ENCODE measurements at regions not wholly inside any gene's neighbourhood (a gene's known extent, or its start where the extent isn't known, plus 50 kb on each side); places are given as distances from the start of the nearest gene placed in this dataset.
"Not testable (repeated sequence)": the region's sequence is repeated elsewhere in the genome, so short reads cannot be mapped to it uniquely, and the experiment has no call there.

- Mint-ChIP-seq H3K9me3 (ENCODE audit: low read depth) (peaks cover 16% of the 10 kb centered on the region), H3K4me1 (no peaks in the 10 kb centered on the region), H3K27ac (no peak overlapping the region), H3K4me3 (no peak overlapping the region), H3K27me3 (no peaks in the 10 kb centered on the region), H3K36me3 (no peaks in the 10 kb centered on the region)
- ATAC-seq (no peak), DNase-seq (no peak)
- CTCF ChIA-PET = no interaction called here
Measured at GRCh38 chr14:28356819-28357218, 409.8 kb upstream of the FOXG1 start.

- CTCF ChIA-PET = no interaction called here
- no peaks in the 10 kb centered on the region for H3K27me3 Mint-ChIP-seq
- no peak for ATAC-seq
Measured at GRCh38 chr14:28361486-28361885, 405.1 kb upstream of the FOXG1 start.

GRCh38 chr14:28365510-28365909 is 401.1 kb upstream of the FOXG1 start:
- no peak overlapping the region for H3K4me3 Mint-ChIP-seq
- DNase-seq (no peak), ATAC-seq (no peak)
- CTCF ChIA-PET = no interaction called here
- H3K27me3 Mint-ChIP-seq = no peaks in the 10 kb centered on the region
- H3K4me1 Mint-ChIP-seq = no peaks in the 10 kb centered on the region
- H3K9me3 Mint-ChIP-seq (ENCODE audit: low read depth) = peaks cover 19% of the 10 kb centered on the region
- H3K36me3 Mint-ChIP-seq = no peaks in the 10 kb centered on the region
- no peak overlapping the region for H3K27ac Mint-ChIP-seq

More at GRCh38 chr14:28361486-28361885, 405.1 kb upstream of the FOXG1 start:
- Mint-ChIP-seq H3K4me1 (no peaks in the 10 kb centered on the region), H3K27ac (no peak overlapping the region), H3K4me3 (no peak overlapping the region), H3K36me3 (no peaks in the 10 kb centered on the region), H3K9me3 (ENCODE audit: low read depth) (peaks cover 15% of the 10 kb centered on the region)
- DNase-seq = no peak

- CTCF ChIA-PET = no interaction called here
- ATAC-seq = no peak
- Mint-ChIP-seq H3K9me3 (ENCODE audit: low read depth) (peaks cover 6% of the 10 kb centered on the region), H3K27me3 (no peaks in the 10 kb centered on the region), H3K27ac (no peak overlapping the region), H3K4me3 (no peak overlapping the region), H3K4me1 (no peaks in the 10 kb centered on the region), H3K36me3 (no peaks in the 10 kb centered on the region)
- no peak for DNase-seq
Measured at GRCh38 chr14:28373721-28374120, 392.9 kb upstream of the FOXG1 start.

GRCh38 chr14:28375295-28375694 is 391.3 kb upstream of the FOXG1 start:
- Mint-ChIP-seq H3K9me3 (ENCODE audit: low read depth) (peaks cover 4% of the 10 kb centered on the region), H3K27ac (no peak overlapping the region), H3K36me3 (no peaks in the 10 kb centered on the region), H3K4me3 (no peak overlapping the region), H3K27me3 (no peaks in the 10 kb centered on the region), H3K4me1 (no peaks in the 10 kb centered on the region)
- DNase-seq = no peak
- no peak for ATAC-seq
- CTCF ChIA-PET = no interaction called here

- H3K4me1 Mint-ChIP-seq = no peaks in the 10 kb centered on the region
- no peaks in the 10 kb centered on the region for H3K9me3 Mint-ChIP-seq (ENCODE audit: low read depth)
- H3K27ac Mint-ChIP-seq = no peak overlapping the region
- H3K4me3 Mint-ChIP-seq = no peak overlapping the region
- CTCF ChIA-PET = no interaction called here
- DNase-seq (no peak), ATAC-seq (no peak)
- H3K27me3 Mint-ChIP-seq = no peaks in the 10 kb centered on the region
- H3K36me3 Mint-ChIP-seq = no peaks in the 10 kb centered on the region
Measured at GRCh38 chr14:28381656-28382055, 384.9 kb upstream of the FOXG1 start.

- no peak for ATAC-seq
- Mint-ChIP-seq H3K27me3 (no peaks in the 10 kb centered on the region), H3K4me3 (no peak overlapping the region), H3K4me1 (no peaks in the 10 kb centered on the region), H3K9me3 (ENCODE audit: low read depth) (no peaks in the 10 kb centered on the region), H3K36me3 (no peaks in the 10 kb centered on the region), H3K27ac (no peak overlapping the region)
- CTCF ChIA-PET = no interaction called here
- DNase-seq = no peak
Measured at GRCh38 chr14:28382444-28383190, 384.0 kb upstream of the FOXG1 start.

GRCh38 chr14:28398506-28398905 is 368.1 kb upstream of the FOXG1 start:
- Mint-ChIP-seq H3K27me3 (no peaks in the 10 kb centered on the region), H3K27ac (no peak overlapping the region), H3K4me3 (no peak overlapping the region), H3K36me3 (no peaks in the 10 kb centered on the region), H3K4me1 (no peaks in the 10 kb centered on the region), H3K9me3 (ENCODE audit: low read depth) (peaks cover 6% of the 10 kb centered on the region)
- CTCF ChIA-PET = no interaction called here
- DNase-seq = no peak
- no peak for ATAC-seq

GRCh38 chr14:28401705-28402104 is 364.9 kb upstream of the FOXG1 start:
- H3K4me1 Mint-ChIP-seq; H3K36me3 Mint-ChIP-seq; H3K9me3 Mint-ChIP-seq (ENCODE audit: low read depth); H3K27me3 Mint-ChIP-seq; H3K27ac Mint-ChIP-seq; ATAC-seq; DNase-seq; CTCF ChIA-PET; H3K4me3 Mint-ChIP-seq: not testable (repeated sequence)

- no peaks in the 10 kb centered on the region for H3K4me1 Mint-ChIP-seq
- no peak overlapping the region for H3K27ac Mint-ChIP-seq
- H3K4me3 Mint-ChIP-seq = no peak overlapping the region
- ATAC-seq (no peak), DNase-seq (no peak)
- CTCF ChIA-PET = no interaction called here
- no peaks in the 10 kb centered on the region for H3K27me3 Mint-ChIP-seq
- no peaks in the 10 kb centered on the region for H3K36me3 Mint-ChIP-seq
- peaks cover 19% of the 10 kb centered on the region for H3K9me3 Mint-ChIP-seq (ENCODE audit: low read depth)
Measured at GRCh38 chr14:28406196-28406595, 360.4 kb upstream of the FOXG1 start.

- H3K4me3 Mint-ChIP-seq = no peak overlapping the region
Measured at GRCh38 chr14:28407031-28407825, 359.4 kb upstream of the FOXG1 start.

GRCh38 chr14:28407996-28408395 is 358.6 kb upstream of the FOXG1 start:
- no peaks in the 10 kb centered on the region for H3K4me1 Mint-ChIP-seq
- H3K4me3 Mint-ChIP-seq = no peak overlapping the region
- DNase-seq (no peak), ATAC-seq (no peak)
- no peaks in the 10 kb centered on the region for H3K36me3 Mint-ChIP-seq
- H3K9me3 Mint-ChIP-seq (ENCODE audit: low read depth) = peaks cover 22% of the 10 kb centered on the region
- CTCF ChIA-PET = no interaction called here
- no peaks in the 10 kb centered on the region for H3K27me3 Mint-ChIP-seq
- H3K27ac Mint-ChIP-seq = no peak overlapping the region

More at GRCh38 chr14:28407031-28407825, 359.4 kb upstream of the FOXG1 start:
- DNase-seq (no peak), ATAC-seq (no peak)
- Mint-ChIP-seq H3K4me1 (no peaks in the 10 kb centered on the region), H3K36me3 (no peaks in the 10 kb centered on the region), H3K27me3 (no peaks in the 10 kb centered on the region), H3K9me3 (ENCODE audit: low read depth) (peaks cover 19% of the 10 kb centered on the region), H3K27ac (no peak overlapping the region)
- CTCF ChIA-PET = no interaction called here

- H3K4me3 Mint-ChIP-seq = no peak overlapping the region
- H3K27ac Mint-ChIP-seq = no peak overlapping the region
- DNase-seq = no peak
- H3K4me1 Mint-ChIP-seq = no peaks in the 10 kb centered on the region
- H3K9me3 Mint-ChIP-seq (ENCODE audit: low read depth) = peaks cover 22% of the 10 kb centered on the region
- ATAC-seq = no peak
- CTCF ChIA-PET = no interaction called here
- no peaks in the 10 kb centered on the region for H3K36me3 Mint-ChIP-seq
- H3K27me3 Mint-ChIP-seq = no peaks in the 10 kb centered on the region
Measured at GRCh38 chr14:28412077-28412476, 354.5 kb upstream of the FOXG1 start.

- Mint-ChIP-seq H3K36me3 (no peaks in the 10 kb centered on the region), H3K27me3 (no peaks in the 10 kb centered on the region), H3K4me1 (no peaks in the 10 kb centered on the region), H3K4me3 (no peak overlapping the region), H3K27ac (no peak overlapping the region), H3K9me3 (ENCODE audit: low read depth) (peaks cover 6% of the 10 kb centered on the region)
- DNase-seq (no peak), ATAC-seq (no peak)
- CTCF ChIA-PET = no interaction called here
Measured at GRCh38 chr14:28426960-28427359, 339.6 kb upstream of the FOXG1 start.
